GM19239 (cell line): ENCODE measurements at regions not wholly inside any gene's neighbourhood (a gene's known extent, or its start where the extent isn't known, plus 50 kb on each side); places are given as distances from the start of the nearest gene placed in this dataset.
A peak's percentile ranks its signal among the peaks of the same experiment; 100 is the strongest.
"Not testable (repeated sequence)": the region's sequence is repeated elsewhere in the genome, so short reads cannot be mapped to it uniquely, and the experiment has no call there.

Source experiments
- DNase-seq: peaks from one replicate; pipeline ENCODE4 v3.0.0; 2011; ENCODE audit warnings: low spot score; ENCODE audit not compliant: insufficient read length
- FAIRE-seq: peaks from 2 replicates; lab custom pipeline; 2011; peaks lifted over from hg19 to GRCh38; lab: Jason Lieb, UNC

DNA sequence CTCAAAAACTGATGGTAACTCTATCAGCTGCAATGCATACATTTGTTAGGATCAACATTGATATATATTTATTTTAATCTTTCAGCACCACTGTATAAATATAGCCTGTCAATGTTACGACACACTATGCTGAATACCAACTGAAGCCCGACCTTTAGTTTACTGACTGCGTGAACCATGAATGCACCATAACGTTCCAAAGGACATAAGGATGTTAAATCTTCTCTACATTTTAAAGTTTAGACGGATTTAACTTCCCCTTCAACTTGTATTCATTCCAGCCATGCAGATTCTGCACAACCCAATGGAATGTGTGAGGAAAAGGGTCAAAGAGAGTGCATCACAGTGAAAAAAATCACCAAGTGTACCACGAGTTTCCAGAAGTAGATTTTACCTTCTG, 489.5 kb downstream of the IRS1 start:
- no peak for DNase-seq
- no peak for FAIRE-seq

GRCh38 chr2:226308986-226309385, 490.6 kb downstream of the IRS1 start:
- FAIRE-seq (no peak), DNase-seq (no peak)

- DNase-seq (no peak), FAIRE-seq (no peak)
These were observed 491.3 kb downstream of the IRS1 start for GRCh38 chr2:226308323-226308680.

- peak; percentile 45 for FAIRE-seq
- DNase-seq, result no peak
These were observed 491.9 kb downstream of the IRS1 start for GRCh38 chr2:226307487-226308322.

GRCh38 chr2:226306969-226307368, 492.7 kb downstream of the IRS1 start:
- FAIRE-seq (no peak), DNase-seq (no peak)

- FAIRE-seq (no peak), DNase-seq (no peak)
These were observed 495.3 kb downstream of the IRS1 start for GRCh38 chr2:226304308-226304707.

GRCh38 chr2:226303707-226304106, 495.9 kb downstream of the IRS1 start:
- DNase-seq, result no peak
- FAIRE-seq, result no peak

DNA sequence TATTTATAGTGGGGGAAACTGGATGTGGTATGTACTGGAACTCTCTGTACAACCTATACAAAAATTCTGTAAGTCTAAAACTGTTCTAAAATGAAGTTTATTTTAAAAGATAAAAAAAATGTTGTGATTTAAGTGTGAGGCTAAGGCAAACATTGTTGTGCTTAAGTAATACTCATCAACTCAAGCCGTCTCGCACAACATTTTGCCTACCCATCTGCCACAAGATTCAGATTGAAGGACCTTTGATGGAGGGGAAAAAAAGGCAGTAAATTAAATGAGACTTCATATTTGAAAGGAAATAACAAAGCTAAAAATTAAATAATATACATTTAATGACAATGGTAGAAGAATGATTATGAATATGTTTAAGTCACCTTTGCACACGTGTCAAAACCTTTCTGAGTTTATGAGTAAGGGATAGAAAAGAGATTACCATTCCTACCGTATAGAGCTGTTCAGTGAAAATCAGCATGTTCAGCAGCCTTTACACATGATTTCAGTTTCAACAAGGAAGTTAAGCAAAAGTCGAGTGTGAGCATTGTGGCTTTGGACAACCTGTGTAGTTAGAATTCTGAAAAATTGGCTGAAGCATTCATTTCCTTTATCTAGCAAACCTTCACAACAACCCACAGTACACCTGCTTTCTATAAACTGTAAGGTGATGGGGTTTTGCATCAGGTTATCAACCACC, 499.3 kb downstream of the IRS1 start:
- peak; percentile 62 for FAIRE-seq
- no peak for DNase-seq

GRCh38 chr2:226299771-226300170, 499.8 kb downstream of the IRS1 start:
- no peak for FAIRE-seq
- no peak for DNase-seq

DNA sequence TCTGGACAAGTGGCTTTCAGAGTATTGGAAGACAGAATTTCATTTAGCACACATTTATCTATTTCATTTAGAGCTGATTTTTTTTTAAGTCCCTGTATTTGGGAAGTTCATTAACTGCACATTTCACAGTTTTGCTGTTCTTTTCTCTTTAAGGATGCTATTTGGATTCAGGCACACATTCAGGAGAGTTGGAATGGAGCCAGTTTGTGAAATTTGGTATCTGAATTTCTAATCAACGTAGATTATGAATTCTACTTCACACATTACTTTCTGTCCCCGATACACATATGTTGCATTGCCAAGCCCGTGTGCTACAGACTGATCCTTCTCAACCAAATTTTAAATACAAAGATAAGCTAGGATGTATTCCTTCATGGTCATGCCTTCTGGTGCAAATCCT, 503.9 kb downstream of the IRS1 start:
- no peak for FAIRE-seq

GRCh38 chr2:226295123-226295522, 504.5 kb downstream of the IRS1 start:
- FAIRE-seq, result no peak
- DNase-seq, result no peak

More for the DNA sequence above, 503.9 kb downstream of the IRS1 start:
- no peak for DNase-seq

- not testable (repeated sequence) for DNase-seq, FAIRE-seq
These were observed 508.3 kb downstream of the IRS1 start for GRCh38 chr2:226291281-226291680.

DNA sequence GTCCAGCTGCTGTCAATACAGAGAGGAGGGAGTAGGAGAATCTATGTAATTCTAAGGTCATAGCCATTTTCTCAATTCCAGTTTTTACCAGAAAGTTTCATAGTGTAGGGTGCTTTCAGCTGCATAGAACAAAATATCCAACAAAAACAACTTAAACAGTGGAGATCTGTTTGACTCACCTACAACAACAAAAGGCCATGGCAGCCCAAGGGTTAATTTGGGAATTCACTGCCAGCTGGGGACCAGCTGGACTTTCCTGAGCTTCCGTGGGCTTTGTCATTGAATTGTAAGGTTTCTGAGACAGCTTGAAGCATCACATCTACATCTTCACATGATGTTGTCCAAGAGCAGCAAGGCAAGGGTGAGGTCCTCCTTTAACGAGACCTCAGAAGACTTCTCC, 512.7 kb downstream of the IRS1 start:
- FAIRE-seq (no peak), DNase-seq (no peak)

DNA sequence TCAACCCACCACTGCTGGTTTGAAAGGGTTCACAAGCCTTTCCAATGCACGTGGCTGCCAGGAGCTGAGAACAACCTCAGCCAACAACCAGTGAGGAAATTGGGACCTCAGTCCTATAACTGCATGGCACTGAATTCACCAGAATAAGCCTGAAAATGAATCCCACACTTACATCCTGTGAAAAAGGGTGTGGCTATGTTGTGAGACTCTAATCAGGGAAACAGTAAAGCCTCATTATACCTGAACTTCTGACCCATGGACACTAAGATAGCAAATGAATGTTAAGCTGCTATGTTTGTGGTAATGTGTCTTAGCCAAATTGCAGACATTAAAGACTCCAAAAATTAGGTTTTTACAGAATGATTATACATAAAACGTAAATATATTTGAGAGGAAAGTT, 515.8 kb downstream of the IRS1 start:
- DNase-seq (no peak), FAIRE-seq (no peak)

- no peak for DNase-seq
- FAIRE-seq, result no peak
These were observed 517.5 kb downstream of the IRS1 start for GRCh38 chr2:226282151-226282550.

DNA sequence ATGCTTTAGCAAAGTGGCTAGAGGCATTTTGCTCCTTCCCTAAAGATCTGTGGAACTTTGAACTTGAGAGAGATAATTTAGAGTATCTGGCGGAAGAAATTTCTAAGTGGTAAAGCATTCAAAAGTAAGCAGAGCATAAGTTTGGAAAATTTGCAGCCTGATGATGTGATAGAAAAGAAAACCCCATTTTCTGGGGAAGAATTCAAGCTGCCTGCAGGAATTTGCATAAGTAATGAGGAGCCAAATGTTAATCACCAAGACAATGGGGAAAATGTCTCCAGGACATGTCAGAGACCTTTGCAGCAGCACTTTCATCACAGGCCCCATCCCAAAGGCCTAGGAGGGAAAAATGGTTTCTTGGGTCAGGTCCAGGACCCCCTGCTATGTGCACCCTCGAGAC, 519.5 kb downstream of the IRS1 start:
- FAIRE-seq, DNase-seq: not testable (repeated sequence)

DNA sequence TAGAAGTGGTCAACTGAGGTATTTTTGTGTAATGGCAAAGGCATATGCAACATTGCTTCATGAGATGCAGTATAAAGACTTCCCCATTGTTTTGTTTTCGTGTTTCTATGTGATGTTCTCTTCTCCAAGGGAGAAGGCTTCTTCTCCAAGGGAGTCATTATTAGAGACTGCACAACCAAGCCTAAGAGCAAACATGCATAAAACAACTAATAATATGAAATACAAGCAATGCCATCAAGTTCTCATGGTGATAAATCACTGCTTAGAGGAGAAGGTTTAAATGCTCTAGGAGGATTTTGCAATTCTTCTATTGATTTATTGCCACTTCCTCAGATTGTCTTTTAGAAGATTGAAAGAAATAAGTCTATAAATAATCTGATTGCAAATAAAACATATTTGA, 524.4 kb downstream of the IRS1 start:
- no peak for DNase-seq
- no peak for FAIRE-seq

DNA sequence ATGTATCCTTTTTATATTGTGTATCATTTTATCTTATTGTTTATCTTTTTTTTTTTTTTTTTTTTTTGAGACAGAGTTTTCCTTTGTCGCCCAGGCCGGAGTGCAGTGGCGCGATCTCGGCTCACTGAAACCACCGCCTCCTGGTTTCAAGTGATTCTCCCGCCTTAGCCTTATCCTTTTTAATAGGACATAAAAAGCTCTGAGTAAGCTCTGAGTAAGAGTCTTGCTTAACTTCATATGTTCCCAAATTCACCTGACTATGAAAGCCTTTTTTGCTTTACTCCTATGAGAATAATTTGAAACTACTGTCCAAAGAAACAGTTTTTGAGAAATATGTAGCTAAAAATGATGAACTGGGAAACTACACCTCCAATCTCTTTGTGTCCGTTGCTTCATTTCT, 525.5 kb downstream of the IRS1 start:
- FAIRE-seq (no peak), DNase-seq (no peak)

- FAIRE-seq (no peak), DNase-seq (no peak)
These were observed 526.2 kb downstream of the IRS1 start for GRCh38 chr2:226273440-226273839.

DNA sequence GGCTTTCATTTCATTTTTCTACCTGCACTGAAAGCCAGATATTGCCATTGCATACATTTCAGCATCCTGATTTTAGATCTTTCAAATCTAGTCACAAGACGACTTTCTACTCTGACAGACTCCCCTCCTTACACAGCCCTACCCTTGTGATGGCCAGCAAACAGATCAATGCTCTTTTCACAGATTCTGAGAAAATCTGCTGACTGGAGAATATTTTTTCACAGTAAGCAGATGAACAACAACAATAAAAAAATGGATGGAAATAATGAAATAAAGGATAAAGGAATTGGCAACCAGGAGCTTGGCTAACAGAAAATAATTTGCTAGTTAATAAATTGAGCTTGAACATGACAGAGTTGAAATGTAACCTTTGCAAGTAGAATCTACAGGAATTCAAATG, 527.2 kb downstream of the IRS1 start:
- FAIRE-seq, result no peak
- DNase-seq, result no peak

GRCh38 chr2:226270285-226271058, 529.1 kb downstream of the IRS1 start:
- FAIRE-seq, result no peak
- no peak for DNase-seq
